Naive thymus-derived CD8-positive, alpha-beta T cell (primary cell): ENCODE measurements at regions not wholly inside any gene's neighbourhood (a gene's known extent, or its start where the extent isn't known, plus 50 kb on each side); places are given as distances from the start of the nearest gene placed in this dataset.
A peak's percentile ranks its signal among the peaks of the same experiment; 100 is the strongest.

Source experiments
- ATAC-seq, 2 donors: fragments of 150-1000 bp; cut with Tn5 transposase in 1 of 2; sonication (Bioruptor Pico), chemical (Tn5 transposase) in 1 of 2; 1 replicate in 1 of 2; 2 replicates in 1 of 2; pipeline ENCODE4 v1.10.0; 2021; ENCODE audit warnings: mild to moderate bottlenecking in 2 of 2, moderate library complexity in 2 of 2
- POLR2A ChIA-PET: fragments of 350-600 bp; sonication (Branson Sonifier 250); formaldehyde crosslinking; loops from one replicate; lab custom pipeline; 2021; ENCODE audit warnings: antibody characterized with exemption; lab: Charles Lee
- DNase-seq, 10 donors: peaks; one replicate each; pipeline versions ENCODE4 v3.0.0 to v3.0.0-alpha.2; 2020 to 2022
- H3K27ac Mint-ChIP-seq, 10 donors: one replicate each; pipeline ENCODE4 v1.8.0; 2020 to 2022; ENCODE audit warnings: mild to moderate bottlenecking in 10 of 10, mixed read lengths in 10 of 10, moderate library complexity in 4 of 10, inconsistent platforms in 1 of 10
- H3K27me3 Mint-ChIP-seq, 5 donors: one replicate each; pipeline ENCODE4 v1.8.0; 2021 to 2022; ENCODE audit warnings: mixed read lengths in 5 of 5
- H3K36me3 Mint-ChIP-seq, 3 donors: one replicate each; pipeline ENCODE4 v1.8.0; 2020 to 2022; ENCODE audit warnings: mixed read lengths in 3 of 3, mild to moderate bottlenecking in 2 of 3, inconsistent platforms in 1 of 3
- H3K4me1 Mint-ChIP-seq, 4 donors: one replicate each; pipeline ENCODE4 v1.8.0; 2021 to 2022; ENCODE audit warnings: mixed read lengths in 4 of 4
- H3K4me3 Mint-ChIP-seq, 10 donors: one replicate each; pipeline ENCODE4 v1.8.0; 2020 to 2022; ENCODE audit warnings: mild to moderate bottlenecking in 10 of 10, mixed read lengths in 10 of 10, moderate library complexity in 6 of 10, inconsistent platforms in 1 of 10
- H3K9me3 Mint-ChIP-seq, 9 donors: one replicate each; pipeline ENCODE4 v1.8.0; 2020 to 2022; ENCODE audit warnings: mixed read lengths in 9 of 9, mild to moderate bottlenecking in 3 of 9, inconsistent platforms in 1 of 9, moderate library complexity in 1 of 9

- Mint-ChIP-seq H3K9me3 (peaks cover 0 to 3% (median 0%) of the 10 kb centered on the region in 9 donors), H3K36me3 (no peaks in the 10 kb centered on the region), H3K4me1 (peaks cover 16 to 49% (median 30%) of the 10 kb centered on the region in 4 donors), H3K4me3 (peak overlapping the region in 1 of 10 donors; percentile 57), H3K27me3 (no peaks in the 10 kb centered on the region), H3K27ac (peak overlapping the region in 2 of 10 donors; percentile 1 to 15)
- ATAC-seq = no peak
- POLR2A ChIA-PET = interaction anchor here (1.7 kb wide), 1 partner anchor 15 kb away, joined by 7 read pairs; no protein-coding TSS in a partner anchor
- no peak for DNase-seq
Observed at GRCh38 chr3:187985647-187986046, 168.3 kb upstream of the LPP start.

DNA sequence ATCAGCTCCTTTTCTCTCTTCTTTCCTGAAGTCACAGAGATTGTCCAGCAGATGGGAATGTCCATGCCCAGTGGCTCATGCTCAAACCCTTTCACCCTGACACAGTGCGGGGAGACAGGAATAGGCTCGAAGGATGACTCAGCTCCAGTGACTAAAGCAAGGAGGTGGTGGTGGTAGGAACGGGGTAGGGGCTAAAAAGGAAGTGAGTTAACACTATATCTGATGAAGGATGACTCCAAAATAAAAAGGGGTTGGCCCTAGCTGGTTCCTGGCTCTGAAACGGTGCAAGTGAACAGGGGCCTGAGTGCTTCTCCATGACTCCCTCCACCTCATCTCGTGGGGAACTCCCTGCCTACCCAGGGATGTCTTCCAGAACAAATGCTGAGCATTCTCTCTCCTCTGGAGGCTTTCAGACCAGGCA lies 167.4 kb upstream of the LPP start:
- Mint-ChIP-seq H3K27me3 (no peaks in the 10 kb centered on the region), H3K4me3 (peak overlapping the region in 2 of 10 donors; percentile 2 to 6), H3K27ac (peak overlapping the region in 4 of 10 donors; percentile 1 to 24 (median 10)), H3K4me1 (peaks cover 21 to 44% (median 33%) of the 10 kb centered on the region in 4 donors), H3K9me3 (peaks cover 0 to 3% (median 0%) of the 10 kb centered on the region in 9 donors), H3K36me3 (no peaks in the 10 kb centered on the region)
- POLR2A ChIA-PET = interaction anchor here (1.7 kb wide), 1 partner anchor 14 kb away, joined by 7 read pairs; no protein-coding TSS in a partner anchor
- no peak for ATAC-seq
- DNase-seq = no peak

GRCh38 chr3:187987187-187987586 lies 166.8 kb upstream of the LPP start:
- no peak for ATAC-seq

DNA sequence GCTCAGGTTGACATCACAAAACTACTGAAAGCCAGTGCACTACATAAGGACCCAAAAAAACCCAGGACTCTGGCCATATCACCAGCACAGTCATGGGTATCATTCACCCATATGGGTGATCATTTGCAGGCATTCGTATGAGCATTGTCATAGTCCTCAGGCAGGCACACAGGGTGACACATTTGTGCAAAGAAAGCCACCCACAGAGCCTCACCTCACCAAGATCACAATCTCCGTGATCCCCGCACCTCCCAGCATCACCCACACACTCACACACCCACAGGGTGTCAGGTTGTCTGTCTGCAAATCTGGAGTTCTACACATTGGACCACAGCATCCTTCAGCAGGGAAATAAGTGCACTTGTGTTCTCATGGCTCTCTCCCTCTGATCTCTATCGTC lies 166.0 kb upstream of the LPP start:
- DNase-seq = peak in 2 of 10 donors; percentile 10 to 32
- Mint-ChIP-seq H3K36me3 (no peaks in the 10 kb centered on the region), H3K9me3 (peaks cover 0 to 3% (median 0%) of the 10 kb centered on the region in 9 donors), H3K4me1 (peaks cover 21 to 38% (median 33%) of the 10 kb centered on the region in 4 donors), H3K27me3 (no peaks in the 10 kb centered on the region), H3K4me3 (peak overlapping the region in 1 of 10 donors; percentile 24), H3K27ac (peak overlapping the region in 3 of 10 donors; percentile 16 to 70 (median 57))
- POLR2A ChIA-PET = no interaction called here
- ATAC-seq = no peak

More at GRCh38 chr3:187987187-187987586, 166.8 kb upstream of the LPP start:
- H3K9me3 Mint-ChIP-seq = peaks cover 0 to 3% (median 0%) of the 10 kb centered on the region in 9 donors
- peak overlapping the region in 4 of 10 donors; percentile 7 to 70 (median 22) for H3K27ac Mint-ChIP-seq
- POLR2A ChIA-PET = no interaction called here
- H3K36me3 Mint-ChIP-seq = no peaks in the 10 kb centered on the region
- H3K4me1 Mint-ChIP-seq = peaks cover 21 to 40% (median 33%) of the 10 kb centered on the region in 4 donors
- DNase-seq = no peak
- peak overlapping the region in 1 of 10 donors; percentile 44 for H3K4me3 Mint-ChIP-seq
- no peaks in the 10 kb centered on the region for H3K27me3 Mint-ChIP-seq

GRCh38 chr3:187989575-187990153 lies 164.3 kb upstream of the LPP start:
- ATAC-seq (no peak), DNase-seq (no peak)
- POLR2A ChIA-PET = interaction anchor here (0.5 kb wide), 1 partner anchor 15 kb away, joined by 3 read pairs; no protein-coding TSS in a partner anchor
- peaks cover 29 to 53% (median 49%) of the 10 kb centered on the region in 4 donors for H3K4me1 Mint-ChIP-seq
- no peaks in the 10 kb centered on the region for H3K36me3 Mint-ChIP-seq
- H3K27ac Mint-ChIP-seq = no peak overlapping the region
- H3K9me3 Mint-ChIP-seq = peaks cover 0 to 3% (median 0%) of the 10 kb centered on the region in 9 donors
- no peaks in the 10 kb centered on the region for H3K27me3 Mint-ChIP-seq
- H3K4me3 Mint-ChIP-seq = no peak overlapping the region

- Mint-ChIP-seq H3K27ac (peak overlapping the region in 4 of 10 donors; percentile 24 to 74 (median 44)), H3K36me3 (no peaks in the 10 kb centered on the region), H3K4me3 (no peak overlapping the region), H3K4me1 (peaks cover 17 to 56% (median 49%) of the 10 kb centered on the region in 4 donors), H3K9me3 (no peaks in the 10 kb centered on the region), H3K27me3 (no peaks in the 10 kb centered on the region)
- POLR2A ChIA-PET = no interaction called here
- ATAC-seq (no peak), DNase-seq (no peak)
Observed at GRCh38 chr3:187992609-187993008, 161.3 kb upstream of the LPP start.

GRCh38 chr3:187994221-187995042 lies 159.5 kb upstream of the LPP start:
- H3K27me3 Mint-ChIP-seq = no peaks in the 10 kb centered on the region
- H3K4me3 Mint-ChIP-seq = peak overlapping the region in 9 of 10 donors; percentile 37 to 82 (median 57)
- H3K27ac Mint-ChIP-seq = peak overlapping the region in 9 of 10 donors; percentile 14 to 89 (median 67)
- DNase-seq = peak in 2 of 10 donors; percentile 24 to 33
- peak; percentile 57 to 82 for ATAC-seq
- POLR2A ChIA-PET = interaction anchor here (0.6 kb wide), 1 partner anchor 37 kb away, joined by 3 read pairs; no protein-coding TSS in a partner anchor
- no peaks in the 10 kb centered on the region for H3K9me3 Mint-ChIP-seq
- H3K36me3 Mint-ChIP-seq = no peaks in the 10 kb centered on the region
- H3K4me1 Mint-ChIP-seq = peaks cover 22 to 66% (median 57%) of the 10 kb centered on the region in 4 donors

- H3K9me3 Mint-ChIP-seq = no peaks in the 10 kb centered on the region
- POLR2A ChIA-PET = interaction anchor here (0.6 kb wide), 1 partner anchor 36 kb away, joined by 3 read pairs; no protein-coding TSS in a partner anchor
- no peaks in the 10 kb centered on the region for H3K36me3 Mint-ChIP-seq
- peaks cover 26 to 72% (median 63%) of the 10 kb centered on the region in 4 donors for H3K4me1 Mint-ChIP-seq
- H3K27ac Mint-ChIP-seq = peak overlapping the region in 6 of 10 donors; percentile 3 to 89 (median 56)
- H3K4me3 Mint-ChIP-seq = peak overlapping the region in 3 of 10 donors; percentile 1 to 82 (median 20)
- no peak for ATAC-seq
- no peak for DNase-seq
- H3K27me3 Mint-ChIP-seq = no peaks in the 10 kb centered on the region
Observed at GRCh38 chr3:187995043-187995400, 158.9 kb upstream of the LPP start.

DNA sequence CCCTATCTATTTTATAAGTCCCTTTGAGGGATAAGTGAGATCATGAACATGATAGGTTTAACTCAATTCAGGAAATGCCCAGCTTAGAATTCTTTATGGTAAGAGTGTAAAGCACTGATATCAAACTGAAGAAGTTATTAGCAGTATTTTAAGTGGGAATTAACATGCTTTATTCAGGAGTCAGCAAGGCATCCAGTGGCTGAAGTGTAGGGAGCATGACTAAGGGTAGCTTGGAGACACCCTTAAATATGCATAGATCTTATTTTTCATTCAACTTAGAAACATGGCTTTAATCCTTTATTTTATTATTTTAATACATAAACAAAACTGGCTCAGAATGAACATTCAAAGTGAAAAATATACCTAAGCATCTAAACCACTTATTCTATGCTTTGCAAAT lies 158.3 kb upstream of the LPP start:
- Mint-ChIP-seq H3K4me3 (no peak overlapping the region), H3K36me3 (no peaks in the 10 kb centered on the region), H3K27ac (no peak overlapping the region), H3K9me3 (no peaks in the 10 kb centered on the region), H3K4me1 (peaks cover 31 to 79% (median 68%) of the 10 kb centered on the region in 4 donors), H3K27me3 (no peaks in the 10 kb centered on the region)
- ATAC-seq (no peak), DNase-seq (no peak)
- POLR2A ChIA-PET = no interaction called here

DNA sequence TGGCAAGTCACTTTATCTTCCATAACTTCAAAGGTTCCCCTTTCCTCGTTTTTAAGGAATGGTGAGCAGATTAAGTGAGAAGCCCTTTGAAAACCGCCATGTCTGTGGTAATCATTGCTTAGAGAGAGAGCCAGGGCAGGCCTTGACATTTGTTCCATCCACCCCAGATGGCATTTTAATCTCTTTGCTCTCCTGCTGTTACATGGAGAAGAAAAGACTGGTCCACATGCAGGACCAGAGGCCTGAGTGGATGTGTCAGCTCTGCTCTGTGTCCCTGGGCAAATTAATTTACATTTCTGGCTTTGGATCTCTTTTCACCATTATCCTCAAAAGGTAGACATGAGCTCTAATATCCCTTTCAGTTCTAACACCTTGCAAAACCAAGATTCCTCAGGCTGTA lies 157.3 kb upstream of the LPP start:
- no peak overlapping the region for H3K4me3 Mint-ChIP-seq
- H3K4me1 Mint-ChIP-seq = peaks cover 33 to 82% (median 74%) of the 10 kb centered on the region in 4 donors
- no peaks in the 10 kb centered on the region for H3K36me3 Mint-ChIP-seq
- no peaks in the 10 kb centered on the region for H3K9me3 Mint-ChIP-seq
- H3K27me3 Mint-ChIP-seq = no peaks in the 10 kb centered on the region
- ATAC-seq (no peak), DNase-seq (no peak)
- POLR2A ChIA-PET = no interaction called here
- H3K27ac Mint-ChIP-seq = no peak overlapping the region

DNA sequence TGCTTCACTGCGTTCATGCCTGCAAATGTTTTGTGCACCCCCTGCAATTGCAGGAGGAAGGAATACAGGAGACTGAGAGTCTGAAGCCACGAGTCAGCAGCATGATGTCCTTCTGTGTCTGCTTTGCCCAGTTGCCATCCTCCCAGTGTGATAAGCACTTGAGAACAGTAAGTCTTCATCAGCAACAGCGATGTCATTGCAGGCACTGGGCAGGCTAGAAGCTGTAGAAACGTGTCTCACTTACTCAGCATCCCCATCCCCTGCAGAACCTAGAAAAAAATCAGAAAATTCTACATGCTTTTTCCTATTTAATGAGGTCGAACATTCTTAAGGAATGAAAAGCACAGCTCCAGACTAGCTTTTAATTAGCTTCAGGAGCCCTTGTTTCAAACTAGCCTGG lies 156.5 kb upstream of the LPP start:
- Mint-ChIP-seq H3K4me3 (no peak overlapping the region), H3K27ac (no peak overlapping the region), H3K4me1 (peaks cover 40 to 91% (median 83%) of the 10 kb centered on the region in 4 donors), H3K9me3 (peaks cover 0 to 2% (median 0%) of the 10 kb centered on the region in 9 donors), H3K36me3 (no peaks in the 10 kb centered on the region), H3K27me3 (no peaks in the 10 kb centered on the region)
- POLR2A ChIA-PET = no interaction called here
- ATAC-seq = no peak
- DNase-seq = no peak

DNA sequence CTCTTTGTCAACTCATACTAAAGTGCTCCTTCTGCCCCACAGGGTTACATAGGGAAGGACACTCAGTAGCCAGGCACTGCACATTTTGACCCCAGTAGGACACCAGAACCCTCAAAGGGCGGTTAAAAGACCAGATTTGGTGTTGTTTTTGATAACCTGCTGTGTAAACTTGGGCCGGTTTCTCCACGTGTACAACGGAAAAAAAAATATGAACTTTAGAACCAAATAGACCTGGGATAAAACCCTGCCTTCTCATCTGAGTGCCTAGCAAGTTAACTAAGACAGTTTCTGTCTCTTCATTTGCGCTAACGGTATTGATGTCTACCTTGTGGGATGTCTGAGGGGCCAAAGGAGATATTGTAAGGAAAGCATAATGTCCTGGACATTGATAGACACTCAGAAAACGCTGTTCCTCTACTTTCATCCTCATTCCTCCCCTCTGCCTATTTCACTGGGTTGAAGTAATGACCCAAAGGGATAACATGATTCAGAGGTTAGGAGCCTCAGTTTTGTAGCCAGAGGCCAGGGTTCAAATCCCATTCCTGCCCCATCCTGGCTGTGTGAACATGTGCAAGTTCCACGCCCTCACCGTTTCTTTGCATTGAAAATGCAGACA lies 155.9 kb upstream of the LPP start:
- Mint-ChIP-seq H3K4me1 (peaks cover 39 to 91% (median 81%) of the 10 kb centered on the region in 4 donors), H3K36me3 (no peaks in the 10 kb centered on the region), H3K27ac (peak overlapping the region in 2 of 10 donors; percentile 6 to 89), H3K4me3 (peak overlapping the region in 1 of 10 donors; percentile 35), H3K9me3 (peaks cover 0 to 2% (median 0%) of the 10 kb centered on the region in 9 donors), H3K27me3 (no peaks in the 10 kb centered on the region)
- POLR2A ChIA-PET = no interaction called here
- no peak for DNase-seq
- ATAC-seq = no peak
